Kidney capillary endothelial cell (primary cell): ENCODE measurements at regions not wholly inside any gene's neighbourhood (a gene's known extent, or its start where the extent isn't known, plus 50 kb on each side); places are given as distances from the start of the nearest gene placed in this dataset.

Source experiments
- DNase-seq: peaks from one replicate; pipeline ENCODE4 v3.0.0-alpha.2; 2018; ENCODE audit warnings: low spot score

DNA sequence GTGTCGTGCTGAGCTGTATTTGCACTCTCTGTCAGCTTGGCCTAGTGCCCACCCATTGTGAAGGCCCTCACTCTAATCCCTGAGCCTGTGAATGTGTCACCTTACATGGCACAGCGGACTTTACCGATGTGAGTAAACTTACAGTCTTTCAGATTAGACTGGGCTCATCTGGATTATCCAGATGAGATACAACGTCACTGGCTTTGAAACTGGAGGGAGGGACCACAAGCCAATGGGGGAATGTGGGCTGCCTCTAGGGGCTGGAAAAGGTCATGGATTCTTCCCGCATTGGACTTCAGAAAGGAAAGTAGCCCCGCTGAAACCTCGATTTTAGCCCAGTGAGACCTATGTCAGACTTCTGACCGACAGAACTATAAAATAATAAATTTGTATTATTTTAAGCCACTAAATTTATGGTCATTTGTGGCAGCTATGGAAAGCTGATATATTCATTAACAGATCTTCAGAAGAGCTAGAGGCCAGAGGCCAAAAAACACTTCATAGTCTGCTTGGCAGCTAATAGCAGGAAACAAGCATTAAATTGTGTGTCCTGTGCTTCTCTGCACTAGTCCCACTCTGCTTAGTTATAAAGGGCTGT, 139.0 kb upstream of the GAS1 start:
- peak; percentile 53 for DNase-seq

DNA sequence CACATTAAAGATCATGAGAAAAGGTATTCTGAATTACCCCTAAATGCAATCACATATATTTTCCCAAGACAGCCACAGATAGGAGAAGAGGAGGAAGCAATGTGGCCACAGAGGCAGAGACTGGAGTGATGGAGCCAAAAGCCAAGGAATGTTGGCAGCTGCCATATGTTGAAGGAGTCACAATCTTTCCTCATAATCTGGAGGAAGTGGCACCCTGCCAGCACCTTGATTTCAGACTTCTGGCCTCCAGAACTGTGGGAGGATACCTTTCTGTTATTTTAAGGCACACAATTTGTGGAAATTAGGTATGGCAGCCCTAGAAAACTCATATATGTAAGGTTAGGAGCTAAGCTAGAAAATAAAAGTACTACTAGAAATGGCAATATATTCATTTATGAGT, 139.9 kb upstream of the GAS1 start:
- no peak for DNase-seq

DNA sequence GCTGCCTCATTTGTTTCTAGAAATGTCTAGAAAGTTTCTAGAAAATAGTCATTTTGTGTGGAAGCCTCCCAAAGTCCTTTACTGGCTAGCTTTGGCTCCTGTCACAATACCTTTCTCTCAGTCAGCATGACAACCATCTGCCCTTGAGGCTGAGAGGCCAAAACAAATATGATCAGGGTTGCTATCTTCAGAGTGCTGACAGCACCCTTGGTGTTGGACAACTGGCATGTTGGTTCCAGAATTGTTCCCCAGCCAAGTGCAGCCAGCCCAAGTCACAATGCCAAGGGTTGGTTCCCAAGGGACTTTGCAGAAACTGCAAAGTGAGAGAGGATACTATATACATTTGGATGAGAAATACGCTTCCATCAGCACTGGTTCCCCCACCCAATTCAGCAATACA, 140.9 kb upstream of the GAS1 start:
- no peak for DNase-seq

DNA sequence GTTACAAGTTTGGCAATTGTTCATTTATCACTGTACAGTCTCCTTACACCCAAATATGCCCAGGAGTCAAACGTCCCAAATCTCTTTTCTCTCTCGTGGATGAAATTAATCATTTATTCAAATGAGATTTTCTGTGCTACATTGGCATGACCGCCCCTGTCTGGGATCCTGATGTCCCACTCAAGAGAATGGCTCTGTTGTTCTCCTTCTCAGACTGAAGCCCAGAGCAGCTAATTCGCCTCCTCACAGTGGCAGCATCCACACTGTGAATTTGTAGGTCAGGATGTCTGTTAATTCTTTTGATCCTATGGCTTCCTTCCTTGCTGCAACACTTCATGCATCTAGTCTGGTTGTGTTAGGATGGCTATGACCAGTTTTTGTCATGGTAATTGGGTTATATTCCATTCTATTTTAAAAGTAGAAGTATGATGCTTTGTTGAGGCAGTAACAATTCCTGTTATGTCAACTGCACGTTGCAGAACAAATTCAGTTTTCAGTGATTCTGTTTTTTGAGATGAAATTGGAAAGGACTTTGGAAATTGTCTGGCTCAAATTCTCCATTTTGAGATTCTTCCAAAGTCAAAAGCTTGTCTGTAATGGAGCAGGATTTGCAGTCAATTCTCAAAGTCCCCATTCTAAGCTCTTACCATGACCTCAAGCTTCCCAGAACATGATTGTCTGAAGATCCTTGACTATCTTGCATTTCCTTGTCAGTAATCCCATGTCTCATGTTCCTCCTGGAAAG, 141.5 kb upstream of the GAS1 start:
- DNase-seq, result no peak

DNA sequence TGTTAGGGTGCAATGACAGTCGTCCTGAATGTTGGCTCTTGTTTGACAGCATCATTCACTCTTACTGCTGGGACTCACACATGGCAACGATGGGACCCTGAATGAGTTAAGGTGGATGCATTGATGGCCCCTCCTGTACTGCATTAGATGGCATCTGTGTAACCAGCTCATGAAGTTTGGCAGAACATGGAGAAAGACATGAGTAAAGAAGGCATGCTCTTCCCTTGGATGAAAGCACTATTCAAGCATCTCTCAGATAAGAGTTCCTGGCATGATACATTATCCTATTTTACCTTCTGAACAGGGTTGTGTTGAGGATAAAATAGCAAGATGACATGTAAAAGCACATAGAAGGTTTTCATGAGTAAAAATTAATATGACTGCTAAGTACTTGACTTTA, 142.2 kb upstream of the GAS1 start:
- DNase-seq, result no peak

DNA sequence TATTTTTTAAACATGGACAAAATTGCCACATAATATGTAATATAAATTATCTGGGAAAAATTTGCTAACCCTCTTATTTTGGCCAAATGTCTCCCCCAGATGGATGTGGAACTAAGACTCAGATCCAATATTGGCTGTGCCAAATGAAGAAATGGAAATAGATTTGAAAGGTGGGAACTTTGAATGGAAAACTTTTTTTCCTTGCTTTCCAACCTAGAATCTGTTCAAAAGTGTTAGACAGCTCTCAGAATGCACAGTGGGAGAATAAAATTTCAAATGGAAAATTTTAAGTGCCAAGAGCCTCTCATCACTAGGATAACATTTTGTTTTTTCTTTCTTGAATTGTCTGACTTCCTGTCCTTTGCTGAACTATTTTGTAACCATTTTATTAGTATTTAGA, 142.6 kb upstream of the GAS1 start:
- DNase-seq, result no peak

DNA sequence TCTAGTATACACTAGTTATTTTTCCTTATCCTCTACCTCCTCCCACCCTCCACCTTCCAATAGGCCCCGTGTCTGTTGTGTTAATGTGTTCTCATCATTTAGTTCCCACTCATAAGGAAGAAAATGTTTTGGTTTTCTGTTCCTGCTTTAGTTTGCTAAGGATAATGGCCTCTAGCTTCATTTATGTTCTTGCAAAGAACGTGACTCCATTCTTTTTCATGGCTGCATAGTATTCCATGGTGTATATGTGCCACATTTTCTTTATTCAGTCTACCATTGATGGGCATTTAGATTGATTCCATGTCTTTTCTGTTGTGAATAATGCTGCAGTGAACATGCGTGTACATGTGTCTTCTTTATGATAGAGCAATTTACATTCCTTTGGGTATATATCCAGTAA, 146.5 kb upstream of the GAS1 start:
- no peak for DNase-seq

DNA sequence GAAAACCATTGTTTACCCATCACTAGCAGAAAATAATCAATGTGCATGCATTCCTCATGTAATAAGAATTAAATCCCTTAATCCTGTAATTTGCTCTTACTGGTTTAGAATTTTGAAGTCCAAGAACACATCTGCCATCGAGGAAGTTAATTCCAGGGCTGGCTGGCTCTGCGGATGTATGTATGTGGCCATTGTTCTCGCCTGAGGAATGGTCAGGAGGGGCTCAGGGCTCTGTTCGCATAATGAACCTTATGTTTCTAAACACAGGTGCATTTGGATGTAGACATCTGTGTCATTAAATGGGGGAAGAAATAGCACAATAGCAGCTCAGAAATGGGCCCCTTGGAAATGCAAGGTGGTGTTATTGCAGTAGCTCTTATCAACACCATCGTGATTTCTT, 148.6 kb upstream of the GAS1 start:
- DNase-seq, result no peak

DNA sequence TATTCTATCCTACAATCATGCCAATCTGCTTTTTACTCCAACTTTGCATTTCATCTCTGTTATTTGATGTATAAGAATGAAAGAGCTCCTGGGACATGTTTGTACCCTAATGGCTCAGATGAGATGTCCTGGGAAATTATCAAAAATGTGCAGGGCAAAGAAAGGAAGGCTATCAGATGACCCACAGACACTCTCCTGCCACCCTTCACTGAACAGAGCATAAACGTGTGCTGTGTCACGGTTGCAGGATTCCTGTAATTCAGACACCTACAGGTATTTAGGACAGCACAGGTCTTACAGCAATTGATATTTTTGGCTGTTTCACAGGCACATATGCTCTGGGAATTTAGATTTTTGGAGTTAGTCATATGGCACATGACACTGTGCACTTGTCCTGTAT, 149.2 kb upstream of the GAS1 start:
- DNase-seq, result no peak

DNA sequence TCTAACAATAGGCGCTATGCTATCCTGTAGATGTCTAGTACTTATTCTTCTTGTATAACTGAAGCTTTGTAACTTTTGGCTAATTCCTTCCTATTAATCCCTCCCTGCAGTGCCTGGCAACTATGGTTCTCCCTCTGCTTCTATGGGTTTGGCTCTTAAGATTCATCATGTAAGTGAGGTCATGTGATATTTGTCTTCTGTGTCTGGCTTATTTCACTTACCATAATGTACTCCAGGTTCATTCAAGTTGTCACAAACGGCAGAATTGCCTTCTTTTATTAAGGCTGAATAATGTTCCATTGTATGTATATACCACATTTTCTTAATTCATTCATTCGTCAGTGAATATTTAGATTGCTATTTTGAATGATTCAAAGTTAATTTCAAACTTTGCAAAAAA, 149.9 kb upstream of the GAS1 start:
- DNase-seq, result no peak

DNA sequence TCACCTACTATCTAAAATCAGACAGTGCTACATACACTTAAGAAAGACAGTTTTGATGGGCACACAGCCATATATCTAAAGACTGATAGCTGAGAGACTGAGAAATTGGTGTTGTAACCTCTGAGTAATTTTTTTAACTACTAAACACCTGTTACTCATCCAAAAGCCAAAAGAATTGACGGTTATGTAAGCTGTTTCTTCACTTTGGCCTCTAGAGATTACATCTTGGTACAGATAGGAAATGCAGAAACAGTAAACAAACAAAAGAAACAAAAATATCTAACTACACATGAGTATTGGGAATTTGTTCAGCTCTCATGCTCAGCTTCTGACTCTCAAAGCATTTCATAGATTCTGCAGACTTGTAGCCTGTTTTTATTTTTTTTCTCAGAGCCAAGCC, 152.1 kb upstream of the GAS1 start:
- DNase-seq, result no peak

DNA sequence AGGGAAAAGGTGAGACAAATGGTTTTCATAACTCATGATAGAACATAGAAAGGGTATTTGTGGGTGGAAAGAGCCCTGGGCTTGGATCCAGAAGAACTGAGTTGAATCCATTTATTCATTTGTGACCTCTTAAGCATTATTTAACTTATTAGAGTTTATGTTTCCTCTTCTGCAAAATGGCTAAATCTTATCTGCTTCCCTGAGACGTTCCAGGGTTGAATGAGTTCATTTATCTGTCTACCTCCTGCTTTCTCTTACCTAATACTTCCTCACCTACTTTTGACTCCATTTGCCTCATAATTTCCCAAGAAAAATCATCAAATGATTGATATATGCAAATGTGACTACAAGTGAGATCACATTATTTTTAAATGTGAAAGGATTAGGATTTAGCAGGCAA, 152.7 kb upstream of the GAS1 start:
- DNase-seq, result no peak

DNA sequence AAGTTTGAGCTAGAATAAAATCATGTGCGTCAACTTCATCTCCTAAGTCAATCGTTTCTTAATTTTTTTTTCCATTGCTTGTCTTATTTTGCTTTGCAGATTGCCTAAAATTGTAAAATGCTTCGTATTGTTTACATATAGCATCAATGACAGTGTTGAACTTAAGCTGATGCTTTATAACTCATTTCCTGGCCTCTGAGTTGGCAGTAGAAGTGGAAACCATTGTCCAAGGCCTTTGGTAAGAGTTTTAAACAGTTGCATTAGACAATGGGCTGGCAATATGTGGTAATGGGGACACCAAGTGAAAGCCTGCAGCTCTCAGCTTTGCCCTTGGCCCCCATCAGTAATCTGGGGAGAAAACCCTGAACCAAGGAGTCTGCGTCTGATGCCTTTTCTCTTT, 154.8 kb upstream of the GAS1 start:
- peak; percentile 48 for DNase-seq

DNA sequence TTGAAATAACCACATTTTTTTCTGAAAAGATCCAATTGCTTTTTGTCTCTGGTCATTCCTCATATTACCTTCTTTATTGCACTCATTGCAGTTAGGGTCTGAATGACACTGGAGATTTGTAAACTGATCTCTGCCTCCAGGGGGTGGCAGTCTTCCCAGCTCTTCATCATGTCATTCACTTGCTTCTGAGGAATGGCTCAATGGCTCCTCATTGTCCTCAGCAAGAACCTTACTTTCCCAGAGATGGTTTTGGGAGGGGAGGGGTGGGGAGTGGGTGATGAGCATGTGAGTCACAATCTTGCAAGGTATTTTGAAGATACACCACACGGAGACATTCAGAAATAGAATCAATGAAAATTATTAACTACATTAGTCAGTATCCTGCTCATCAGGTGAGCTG, 159.8 kb upstream of the GAS1 start:
- DNase-seq, result no peak

DNA sequence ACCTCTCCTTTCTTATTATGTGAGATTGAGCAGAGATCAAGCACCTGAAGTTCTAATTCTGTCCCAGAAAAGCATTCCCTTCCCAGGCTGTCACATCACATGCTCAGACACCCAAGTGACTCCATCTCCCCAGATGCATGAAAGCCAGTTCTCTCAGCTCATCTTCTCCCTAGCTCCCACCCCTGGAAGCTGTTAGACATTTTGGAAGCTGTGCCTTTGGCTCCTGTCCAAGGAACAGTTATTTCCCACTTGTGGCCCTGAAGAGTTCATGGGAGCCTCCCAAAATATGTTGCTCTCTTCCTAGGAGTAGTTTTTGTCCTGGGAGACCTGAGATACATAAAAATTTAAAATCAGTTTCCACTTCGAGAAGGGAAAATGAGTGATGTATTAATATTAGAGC, 161.4 kb upstream of the GAS1 start:
- DNase-seq, result no peak

DNA sequence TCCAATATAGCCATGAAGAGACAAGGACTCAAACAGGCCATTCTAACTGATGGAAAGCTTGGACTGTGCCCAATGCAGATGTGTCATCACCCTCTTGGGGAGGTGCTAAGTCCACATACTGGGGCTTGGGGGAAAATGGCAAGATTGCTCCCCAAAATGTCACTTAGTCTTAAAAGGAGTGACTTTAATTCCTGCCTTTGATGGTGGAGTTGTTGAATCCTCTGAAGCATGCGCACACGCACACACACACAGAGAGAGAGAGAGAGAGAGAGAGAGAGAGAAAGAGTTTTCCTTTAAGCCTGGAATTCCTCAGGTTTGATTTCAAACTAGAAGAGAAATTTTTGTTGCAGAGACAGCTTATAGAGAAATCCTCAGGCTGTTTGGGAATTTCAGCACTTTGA, 161.9 kb upstream of the GAS1 start:
- DNase-seq, result no peak

DNA sequence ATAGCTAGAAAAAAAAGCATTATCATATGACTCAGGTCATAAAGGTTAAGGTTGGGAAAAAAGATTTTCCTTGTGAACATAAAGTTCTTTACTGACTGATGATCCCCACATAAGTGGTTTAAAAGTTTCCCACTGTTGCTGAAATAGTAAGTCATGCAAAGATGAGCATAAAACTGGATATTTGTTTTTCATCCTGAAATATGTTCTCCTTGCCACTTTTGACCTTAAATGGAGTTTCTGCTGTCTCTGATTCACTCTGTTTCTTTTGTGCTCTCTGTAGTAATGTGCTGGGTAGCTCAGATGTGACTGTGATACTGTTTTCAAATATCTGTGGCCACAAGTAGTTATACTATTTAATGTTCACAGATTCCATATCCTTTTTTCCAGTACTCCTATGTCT, 162.5 kb upstream of the GAS1 start:
- no peak for DNase-seq

DNA sequence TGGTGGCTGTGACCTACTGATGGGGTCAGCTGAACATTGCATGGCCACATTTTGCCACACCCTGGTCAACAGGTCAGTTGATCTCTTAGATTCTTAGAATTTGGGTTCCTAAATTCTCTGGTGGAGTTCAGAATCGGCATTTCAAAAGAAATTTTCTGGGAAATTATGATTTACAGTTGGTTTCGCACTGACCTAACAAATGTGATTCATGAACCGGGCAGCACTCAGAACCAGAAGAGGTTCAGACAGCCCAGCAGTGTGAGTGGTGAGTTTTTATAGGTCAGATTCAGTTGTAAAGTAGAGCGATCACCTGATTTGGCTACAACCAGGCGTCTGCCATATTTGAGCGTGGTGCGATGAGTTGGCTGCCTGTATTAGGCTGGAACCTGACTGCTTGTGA, 163.7 kb upstream of the GAS1 start:
- DNase-seq, result no peak

DNA sequence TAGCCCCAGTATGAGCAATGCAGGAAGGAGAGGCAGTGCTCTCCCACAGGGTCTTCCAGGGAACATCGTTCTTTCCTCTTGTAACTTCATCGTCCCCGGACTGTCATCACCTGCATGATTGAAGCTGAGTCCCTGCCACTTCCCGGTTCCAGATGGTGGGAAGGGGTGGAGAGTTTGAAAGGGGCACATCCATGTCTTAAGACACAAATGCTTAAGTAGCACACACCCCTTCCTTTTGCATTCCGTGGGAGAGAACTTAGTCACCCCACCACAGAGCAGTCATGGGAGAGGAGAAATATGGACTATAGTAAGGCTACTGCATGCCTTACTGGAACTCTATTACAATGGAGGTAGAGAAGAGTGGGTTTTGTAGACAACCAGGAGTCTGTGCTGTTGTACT, 165.3 kb upstream of the GAS1 start:
- no peak for DNase-seq

DNA sequence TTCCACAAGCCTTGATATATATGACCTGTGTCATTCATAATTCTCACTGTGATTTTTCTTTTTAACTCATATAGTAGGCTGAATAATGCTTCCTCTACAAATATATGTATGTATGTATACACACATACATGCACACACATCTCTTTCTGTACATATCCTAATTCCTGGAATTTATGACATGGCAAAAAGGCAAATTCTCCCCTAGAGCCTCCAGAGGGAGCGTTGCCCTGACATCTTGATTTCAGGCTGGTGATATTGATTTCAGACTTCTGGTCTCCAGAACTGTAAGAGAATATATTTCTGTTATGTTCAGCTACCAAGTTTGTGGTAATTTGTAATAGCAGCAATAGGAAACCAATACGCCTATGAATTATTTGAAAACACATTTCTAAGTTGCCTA, 166.6 kb upstream of the GAS1 start:
- no peak for DNase-seq

DNA sequence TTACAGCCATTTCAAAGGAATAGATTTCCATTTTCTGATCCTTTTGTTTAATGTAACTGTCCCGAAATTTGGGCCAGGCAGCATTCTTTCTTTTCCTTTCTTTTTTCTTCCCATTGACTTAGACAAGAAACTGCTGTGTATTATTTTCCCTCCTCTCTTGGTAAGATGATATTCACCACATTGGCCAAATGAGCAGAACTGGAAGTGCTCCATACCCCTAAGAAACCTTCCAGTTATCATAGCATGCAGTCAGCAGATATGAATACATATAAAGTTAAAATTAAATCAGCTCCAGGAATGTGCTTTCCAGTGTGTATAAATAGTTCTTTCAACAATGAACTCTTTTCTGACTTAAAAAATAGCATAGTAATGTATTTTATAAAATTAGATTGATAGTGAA, 168.5 kb upstream of the GAS1 start:
- no peak for DNase-seq

DNA sequence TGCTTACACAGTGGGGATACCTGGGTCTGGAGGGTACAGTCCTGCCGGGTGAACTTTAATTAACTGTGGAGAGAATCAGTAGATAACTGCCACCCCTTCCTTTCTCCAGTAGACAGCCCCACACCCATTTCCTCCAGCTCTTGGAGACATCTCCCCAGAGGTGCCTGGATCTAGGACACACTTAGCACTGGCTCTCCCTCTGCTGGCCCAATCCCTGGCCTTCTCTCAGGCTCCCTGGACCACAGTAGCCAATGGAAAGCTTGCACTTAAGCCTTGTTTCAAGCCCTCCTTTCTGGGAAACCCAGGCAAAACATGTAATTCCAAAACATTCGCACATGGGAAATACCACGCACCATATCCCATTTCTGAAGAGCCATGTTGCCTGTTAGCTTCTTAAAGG, 169.2 kb upstream of the GAS1 start:
- DNase-seq, result no peak

DNA sequence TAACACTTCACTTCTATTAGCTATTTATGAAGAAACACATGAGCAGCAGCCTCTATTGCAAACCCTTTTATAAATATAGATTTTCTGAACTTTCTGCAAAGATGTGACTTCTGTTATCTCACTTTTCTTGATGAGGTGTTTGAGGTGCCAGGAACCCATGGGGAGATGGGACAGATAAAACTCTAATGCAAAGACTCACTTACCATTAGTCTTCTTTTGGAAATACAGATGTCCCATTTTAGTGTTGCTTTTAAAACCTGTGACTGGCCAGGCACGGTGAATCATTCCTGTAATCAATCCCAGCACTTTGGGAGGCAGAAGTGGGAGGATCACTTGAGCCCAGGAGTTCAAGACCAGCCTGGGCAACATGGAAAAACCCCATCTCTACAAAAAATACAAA, 171.3 kb upstream of the GAS1 start:
- DNase-seq, result no peak

DNA sequence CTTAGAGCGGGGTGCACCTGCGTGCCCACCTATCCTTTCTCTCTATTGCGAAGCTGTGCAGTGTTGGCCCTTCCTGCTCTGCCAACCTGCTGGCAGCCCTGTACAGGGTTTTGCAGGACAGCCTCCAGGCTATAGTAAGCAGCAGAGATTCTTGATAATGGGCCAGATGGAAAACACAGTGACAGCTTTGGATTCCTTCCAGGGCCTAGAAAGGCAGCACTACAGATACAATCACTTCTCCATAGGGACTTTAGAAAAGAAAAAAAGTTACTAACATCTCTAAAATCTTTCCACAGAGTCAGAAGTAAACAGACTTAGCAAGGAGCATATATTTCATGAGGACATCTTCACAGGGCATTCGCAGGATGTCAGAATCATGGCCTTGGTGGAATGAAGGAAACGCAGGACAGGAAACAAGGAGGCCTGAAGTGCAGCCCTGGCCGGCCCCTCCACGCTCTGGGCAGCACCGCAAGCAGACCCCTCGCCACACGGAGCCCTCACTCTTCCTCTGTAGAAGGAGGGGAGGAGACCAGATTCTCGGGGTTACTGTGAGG, 172.1 kb upstream of the GAS1 start:
- DNase-seq, result no peak
